ENCODE measurements at regions not wholly inside any gene's neighbourhood (a gene's known extent, or its start where the extent isn't known, plus 50 kb on each side); places are given as distances from the start of the nearest gene placed in this dataset.

DNA sequence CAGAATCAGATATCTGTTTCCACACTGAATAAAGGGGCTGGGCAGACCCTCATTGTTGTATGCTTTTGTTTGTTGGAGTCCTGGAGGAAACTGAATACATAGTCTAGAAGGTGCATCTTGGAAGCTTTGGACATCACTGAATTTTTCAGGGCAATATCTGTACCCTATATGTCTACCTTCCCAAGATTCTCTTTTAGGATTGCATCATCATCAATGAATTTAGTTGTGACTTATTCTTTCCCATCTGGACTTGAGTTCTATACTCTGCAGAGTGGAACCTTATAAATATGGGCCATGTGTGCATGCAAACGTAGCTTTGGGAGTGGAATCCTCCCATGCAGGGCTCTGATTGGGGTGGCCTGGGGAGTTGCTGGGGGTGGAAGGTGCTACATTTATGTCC, 60.7 kb upstream of the PROKR2 start:
- TF ChIP-seq, protein P1, sequence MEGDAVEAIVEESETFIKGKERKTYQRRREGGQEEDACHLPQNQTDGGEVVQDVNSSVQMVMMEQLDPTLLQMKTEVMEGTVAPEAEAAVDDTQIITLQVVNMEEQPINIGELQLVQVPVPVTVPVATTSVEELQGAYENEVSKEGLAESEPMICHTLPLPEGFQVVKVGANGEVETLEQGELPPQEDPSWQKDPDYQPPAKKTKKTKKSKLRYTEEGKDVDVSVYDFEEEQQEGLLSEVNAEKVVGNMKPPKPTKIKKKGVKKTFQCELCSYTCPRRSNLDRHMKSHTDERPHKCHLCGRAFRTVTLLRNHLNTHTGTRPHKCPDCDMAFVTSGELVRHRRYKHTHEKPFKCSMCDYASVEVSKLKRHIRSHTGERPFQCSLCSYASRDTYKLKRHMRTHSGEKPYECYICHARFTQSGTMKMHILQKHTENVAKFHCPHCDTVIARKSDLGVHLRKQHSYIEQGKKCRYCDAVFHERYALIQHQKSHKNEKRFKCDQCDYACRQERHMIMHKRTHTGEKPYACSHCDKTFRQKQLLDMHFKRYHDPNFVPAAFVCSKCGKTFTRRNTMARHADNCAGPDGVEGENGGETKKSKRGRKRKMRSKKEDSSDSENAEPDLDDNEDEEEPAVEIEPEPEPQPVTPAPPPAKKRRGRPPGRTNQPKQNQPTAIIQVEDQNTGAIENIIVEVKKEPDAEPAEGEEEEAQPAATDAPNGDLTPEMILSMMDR (IDR thresholded peaks at IDR 0.05; ENCODE audit: insufficient read depth, low read length), result no peak

DNA sequence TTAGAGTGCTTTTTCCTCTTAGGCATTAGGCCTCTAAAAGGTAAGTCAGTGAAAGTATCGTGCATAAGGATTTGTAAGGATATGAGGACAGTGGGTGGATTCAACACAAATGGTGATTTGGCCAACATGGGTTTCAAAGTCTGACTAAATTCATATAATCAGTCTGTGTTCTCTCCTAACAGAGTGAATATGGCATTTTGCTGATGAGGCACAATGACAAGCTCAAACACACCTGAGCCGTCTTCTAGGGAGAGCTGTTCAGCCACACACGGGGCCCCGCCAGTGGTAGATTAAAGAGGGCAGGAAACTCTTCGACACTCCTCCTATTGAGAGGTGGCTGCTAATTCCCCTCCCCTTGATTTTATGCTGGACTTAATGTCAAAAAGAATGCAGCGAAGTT, 59.5 kb upstream of the PROKR2 start:
- DNase-seq (ENCODE audit: low read depth), result no peak
- no peak overlapping the region for H3K4me3 ChIP-seq (ENCODE audit: low read depth, low read length)
- TF ChIP-seq, protein P1 (IDR thresholded peaks at IDR 0.05; ENCODE audit: insufficient read depth, low read length), result no peak

More for the DNA sequence above, 60.7 kb upstream of the PROKR2 start:
- DNase-seq (ENCODE audit: low read depth), result no peak
- no peak overlapping the region for H3K4me3 ChIP-seq (ENCODE audit: low read depth, low read length)

- DNase-seq (ENCODE audit: low read depth), result no peak
- TF ChIP-seq, protein P1 (IDR thresholded peaks at IDR 0.05; ENCODE audit: insufficient read depth, low read length), result no peak
- H3K4me3 ChIP-seq (ENCODE audit: low read depth, low read length), result no peak overlapping the region
Measured at GRCh38 chr20:5374171-5374570, 57.4 kb upstream of the PROKR2 start.

DNA sequence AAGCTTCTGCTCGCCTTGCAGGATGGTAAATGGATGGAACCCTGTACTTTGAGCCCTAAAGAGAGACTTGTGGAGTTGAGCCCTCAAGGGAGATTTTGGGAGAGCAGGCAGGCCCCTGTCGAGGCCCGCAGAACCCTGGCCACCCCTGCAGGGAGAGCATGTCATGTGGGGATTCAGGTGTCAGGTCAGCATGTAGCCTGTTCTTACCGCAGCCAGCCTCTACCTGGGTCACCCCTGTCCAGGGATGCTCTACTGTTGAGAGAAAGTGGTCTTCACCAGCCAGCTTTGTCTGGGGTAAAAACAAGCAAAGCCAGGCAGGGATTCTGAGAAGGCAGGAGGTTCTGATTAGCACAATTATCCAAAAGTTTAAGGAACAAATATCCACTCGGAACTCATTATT, 55.6 kb upstream of the PROKR2 start:
- H3K4me3 ChIP-seq (ENCODE audit: low read depth, low read length), result no peak overlapping the region
- no peak for DNase-seq (ENCODE audit: low read depth)
- TF ChIP-seq, protein P1 (IDR thresholded peaks at IDR 0.05; ENCODE audit: insufficient read depth, low read length), result no peak

DNA sequence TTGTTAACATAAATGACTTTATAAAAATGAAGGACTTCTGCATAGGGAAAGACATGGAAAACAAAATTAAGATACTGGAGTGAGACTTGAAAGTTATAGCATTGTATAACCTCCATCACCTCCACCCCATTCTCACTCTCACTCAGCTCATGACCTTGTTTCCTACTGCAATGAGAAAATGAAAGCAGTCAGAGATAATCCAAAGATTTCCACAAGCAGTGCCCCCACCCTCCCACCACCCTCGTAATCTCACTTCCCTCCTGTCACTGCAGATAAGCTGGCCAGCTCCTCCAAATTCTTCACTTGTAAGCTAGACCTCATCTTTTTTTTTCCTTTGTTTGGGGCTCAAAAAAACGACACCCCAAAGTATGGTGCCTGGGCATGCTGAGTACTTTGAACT, 52.9 kb upstream of the PROKR2 start:
- no peak overlapping the region for H3K4me3 ChIP-seq (ENCODE audit: low read depth, low read length)
- TF ChIP-seq, protein P1 (IDR thresholded peaks at IDR 0.05; ENCODE audit: insufficient read depth, low read length), result no peak
- no peak for DNase-seq (ENCODE audit: low read depth)
